ENCODE measurements at regions not wholly inside any gene's neighbourhood (a gene's known extent, or its start where the extent isn't known, plus 50 kb on each side); places are given as distances from the start of the nearest gene placed in this dataset.

DNA sequence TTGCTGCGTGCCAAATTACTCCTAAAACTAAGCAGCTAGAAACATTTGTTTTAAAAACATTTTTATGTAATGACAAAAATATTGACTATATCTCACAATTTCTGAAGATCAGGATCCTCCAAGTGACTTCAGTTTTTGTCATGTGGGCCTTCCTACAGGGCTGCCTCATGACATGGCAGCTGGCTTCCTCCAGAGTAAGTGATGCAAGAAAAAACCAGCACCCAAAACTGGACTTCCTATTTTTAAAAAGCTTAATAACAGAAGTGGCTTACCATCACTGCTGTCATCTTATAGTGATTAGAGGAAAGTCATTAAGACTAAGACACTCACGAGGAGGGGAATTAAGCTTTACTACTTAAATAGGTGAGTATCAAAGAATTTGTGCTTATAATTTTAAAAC is 681.7 kb downstream of the PCDH17 start:
- TF ChIP-seq, protein P1, sequence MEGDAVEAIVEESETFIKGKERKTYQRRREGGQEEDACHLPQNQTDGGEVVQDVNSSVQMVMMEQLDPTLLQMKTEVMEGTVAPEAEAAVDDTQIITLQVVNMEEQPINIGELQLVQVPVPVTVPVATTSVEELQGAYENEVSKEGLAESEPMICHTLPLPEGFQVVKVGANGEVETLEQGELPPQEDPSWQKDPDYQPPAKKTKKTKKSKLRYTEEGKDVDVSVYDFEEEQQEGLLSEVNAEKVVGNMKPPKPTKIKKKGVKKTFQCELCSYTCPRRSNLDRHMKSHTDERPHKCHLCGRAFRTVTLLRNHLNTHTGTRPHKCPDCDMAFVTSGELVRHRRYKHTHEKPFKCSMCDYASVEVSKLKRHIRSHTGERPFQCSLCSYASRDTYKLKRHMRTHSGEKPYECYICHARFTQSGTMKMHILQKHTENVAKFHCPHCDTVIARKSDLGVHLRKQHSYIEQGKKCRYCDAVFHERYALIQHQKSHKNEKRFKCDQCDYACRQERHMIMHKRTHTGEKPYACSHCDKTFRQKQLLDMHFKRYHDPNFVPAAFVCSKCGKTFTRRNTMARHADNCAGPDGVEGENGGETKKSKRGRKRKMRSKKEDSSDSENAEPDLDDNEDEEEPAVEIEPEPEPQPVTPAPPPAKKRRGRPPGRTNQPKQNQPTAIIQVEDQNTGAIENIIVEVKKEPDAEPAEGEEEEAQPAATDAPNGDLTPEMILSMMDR (IDR thresholded peaks at IDR 0.05): no peak
- TF ChIP-seq EZH2 (IDR thresholded peaks at IDR 0.05; ENCODE audit: borderline replicate concordance, insufficient read depth, low read depth, low read length, poor library complexity, severe bottlenecking): no peak
